SU-DHL-6 (cell line): ENCODE measurements at regions not wholly inside any gene's neighbourhood (a gene's known extent, or its start where the extent isn't known, plus 50 kb on each side); places are given as distances from the start of the nearest gene placed in this dataset.

Experiments
- EZH2phosphoT487 ChIP-seq: fragments of 200-600 bp; sonication (generic), shearing (Covaris generic); conservative IDR thresholded peaks from 2 replicates; pipeline ENCODE4 v1.6.1; 2018; ENCODE audit warnings: mild to moderate bottlenecking, antibody characterized with exemption, low read length, moderate library complexity, mixed read lengths
- TF ChIP-seq, protein P1 (sequence below): fragments of 200-600 bp; sonication (generic); IDR thresholded peaks from one replicate; pipeline ENCODE4 v1.5.1; 2017; ENCODE audit warnings: antibody characterized with exemption, mild to moderate bottlenecking, low read length, moderate library complexity; ENCODE audit not compliant: insufficient read depth, poor library complexity, severe bottlenecking

DNA sequence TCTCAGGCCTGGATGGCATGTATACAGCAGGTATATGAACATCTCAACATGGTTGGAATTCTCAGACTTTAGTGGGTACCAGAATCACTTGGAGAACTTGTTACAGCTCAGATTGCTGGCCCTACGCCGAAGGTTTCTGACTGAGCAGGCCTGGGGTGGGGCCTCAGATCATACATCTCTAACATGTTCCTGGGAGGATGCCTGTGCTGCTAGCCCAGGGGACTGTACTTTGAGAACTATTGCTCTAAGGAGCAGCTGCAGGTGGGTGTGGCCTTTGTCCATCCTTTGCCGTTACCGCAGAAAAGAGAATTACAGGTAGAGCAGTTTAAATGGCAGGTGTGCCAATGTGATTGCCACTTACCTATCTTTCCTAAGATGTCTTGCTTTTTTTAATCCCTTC lies 310.5 kb upstream of the JAG1 start:
- TF ChIP-seq, protein P1, sequence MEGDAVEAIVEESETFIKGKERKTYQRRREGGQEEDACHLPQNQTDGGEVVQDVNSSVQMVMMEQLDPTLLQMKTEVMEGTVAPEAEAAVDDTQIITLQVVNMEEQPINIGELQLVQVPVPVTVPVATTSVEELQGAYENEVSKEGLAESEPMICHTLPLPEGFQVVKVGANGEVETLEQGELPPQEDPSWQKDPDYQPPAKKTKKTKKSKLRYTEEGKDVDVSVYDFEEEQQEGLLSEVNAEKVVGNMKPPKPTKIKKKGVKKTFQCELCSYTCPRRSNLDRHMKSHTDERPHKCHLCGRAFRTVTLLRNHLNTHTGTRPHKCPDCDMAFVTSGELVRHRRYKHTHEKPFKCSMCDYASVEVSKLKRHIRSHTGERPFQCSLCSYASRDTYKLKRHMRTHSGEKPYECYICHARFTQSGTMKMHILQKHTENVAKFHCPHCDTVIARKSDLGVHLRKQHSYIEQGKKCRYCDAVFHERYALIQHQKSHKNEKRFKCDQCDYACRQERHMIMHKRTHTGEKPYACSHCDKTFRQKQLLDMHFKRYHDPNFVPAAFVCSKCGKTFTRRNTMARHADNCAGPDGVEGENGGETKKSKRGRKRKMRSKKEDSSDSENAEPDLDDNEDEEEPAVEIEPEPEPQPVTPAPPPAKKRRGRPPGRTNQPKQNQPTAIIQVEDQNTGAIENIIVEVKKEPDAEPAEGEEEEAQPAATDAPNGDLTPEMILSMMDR = no peak
- no peak for TF ChIP-seq EZH2phosphoT487
